WI38 (cell line): ENCODE measurements at regions not wholly inside any gene's neighbourhood (a gene's known extent, or its start where the extent isn't known, plus 50 kb on each side); places are given as distances from the start of the nearest gene placed in this dataset.

Experiments used
- H3K4me3 ChIP-seq: 2 replicates; pipeline ENCODE4 v1.5.1; 2011; ENCODE audit warnings: low read depth, mild to moderate bottlenecking, control low read depth, low read length
- CTCF ChIP-seq: IDR thresholded peaks from 2 replicates; pipeline ENCODE4 v1.5.1; 2012; ENCODE audit warnings: low read depth, mild to moderate bottlenecking, control low read depth, low read length

DNA sequence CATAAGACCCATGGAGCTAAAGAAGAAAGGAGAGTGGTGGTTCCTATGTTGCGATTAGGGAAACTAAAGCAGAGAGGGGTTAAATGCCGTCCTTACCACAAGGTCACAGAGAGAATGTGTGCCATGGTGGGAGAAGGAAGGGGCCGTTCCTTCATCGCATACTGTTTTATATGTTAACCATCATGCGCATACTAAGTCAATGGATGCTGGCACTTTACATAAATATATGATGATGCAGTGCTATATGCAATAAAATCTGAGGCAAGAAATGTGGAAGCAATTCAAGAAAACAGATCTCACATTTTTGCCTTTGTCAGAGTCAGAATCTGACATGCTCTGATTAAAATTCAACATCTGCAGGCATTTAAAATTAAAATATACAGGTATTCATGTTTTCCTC, 168.1 kb downstream of the BMP4 start:
- no peak for TF ChIP-seq CTCF
- no peak overlapping the region for H3K4me3 ChIP-seq

- H3K4me3 ChIP-seq = no peak overlapping the region
Measured at GRCh38 chr14:53786045-53786444, 170.6 kb downstream of the BMP4 start.

GRCh38 chr14:53784688-53785087, 171.9 kb downstream of the BMP4 start:
- TF ChIP-seq CTCF = no peak
- H3K4me3 ChIP-seq = no peak overlapping the region

More at GRCh38 chr14:53786045-53786444, 170.6 kb downstream of the BMP4 start:
- TF ChIP-seq CTCF = no peak

DNA sequence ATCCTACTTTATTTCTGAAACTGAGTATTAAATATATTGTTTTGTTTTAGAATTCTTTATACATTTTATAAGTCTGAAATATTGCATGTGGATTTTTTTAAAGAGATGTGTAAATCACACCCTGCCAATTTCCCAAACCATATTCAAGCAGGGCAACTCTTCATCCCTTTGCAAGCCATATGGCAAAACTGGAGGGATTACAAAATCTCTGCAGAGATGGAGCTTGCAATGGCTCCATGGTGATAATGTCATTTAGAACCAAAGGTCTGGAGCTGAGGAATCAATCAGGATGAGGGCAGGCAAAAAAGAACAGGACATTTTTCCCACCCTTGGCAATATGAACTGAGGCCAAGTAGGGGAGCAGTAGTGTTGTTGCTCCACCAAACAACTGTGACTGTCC, 173.4 kb downstream of the BMP4 start:
- no peak overlapping the region for H3K4me3 ChIP-seq
- no peak for TF ChIP-seq CTCF

- no peak overlapping the region for H3K4me3 ChIP-seq
- no peak for TF ChIP-seq CTCF
Measured at GRCh38 chr14:53780051-53780555, 176.5 kb downstream of the BMP4 start.

GRCh38 chr14:53779301-53779700, 177.3 kb downstream of the BMP4 start:
- TF ChIP-seq CTCF = no peak
- no peak overlapping the region for H3K4me3 ChIP-seq

DNA sequence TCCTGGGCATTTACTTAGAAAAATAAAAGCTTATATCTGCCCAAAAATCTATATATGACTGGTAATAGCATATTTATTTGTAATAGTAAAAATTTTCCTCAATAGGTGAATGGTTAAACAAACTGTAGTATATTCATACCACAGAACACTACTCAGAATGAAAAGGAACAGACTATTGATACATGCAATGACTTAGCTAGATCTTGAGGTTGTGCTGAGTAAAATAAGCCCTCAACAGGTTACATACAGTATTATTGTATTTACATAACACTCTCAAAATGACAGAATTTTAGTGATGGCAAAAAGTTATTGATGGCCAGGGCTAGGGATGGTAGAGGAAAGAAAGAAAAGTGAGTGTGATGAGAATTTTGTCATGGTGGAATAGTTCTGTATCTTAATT, 178.4 kb downstream of the BMP4 start:
- H3K4me3 ChIP-seq = no peak overlapping the region
- no peak for TF ChIP-seq CTCF
